SK-N-SH (cell line): ENCODE measurements at regions not wholly inside any gene's neighbourhood (a gene's known extent, or its start where the extent isn't known, plus 50 kb on each side); places are given as distances from the start of the nearest gene placed in this dataset.

ENCODE experiments used
- CTCF ChIA-PET: fragments of 300-600, 350-600 bp; formaldehyde crosslinking; extraction: SDS; loops from one replicate; lab custom pipeline; 2021; lab: Yijun Ruan, JAX
- POLR2A ChIA-PET: fragments of 350-600 bp; sonication (Branson Sonifier 250); formaldehyde crosslinking; extraction: SDS; loops from one replicate; lab custom pipeline; 2020; ENCODE audit warnings: antibody characterized with exemption, inconsistent platforms; lab: Yijun Ruan, JAX
- DNase-seq: peaks from one replicate; pipeline ENCODE4 v3.0.0; 2012
- H2AFZ ChIP-seq: fragments of 200-600 bp; sonication (generic); 2 replicates; pipeline ENCODE4 v1.8.1; 2016; ENCODE audit warnings: antibody characterized with exemption, mild to moderate bottlenecking, low read depth
- H3F3A ChIP-seq: fragments of 200-600 bp; sonication (generic); replicated peaks from 2 replicates; pipeline ENCODE3; 2016; ENCODE audit warnings: antibody characterized with exemption, mild to moderate bottlenecking; ENCODE audit not compliant: insufficient read depth
- H3K27ac ChIP-seq, 2 experiments: fragments of 200-500 bp in 1 of 2; fragments of 200-600 bp in 1 of 2; sonication (Bioruptor generic) in 1 of 2; sonication (generic), shearing (Covaris generic) in 1 of 2; 2 replicates each; pipeline versions ENCODE4 v1.5.1 to v1.6.1; 2014 to 2016; ENCODE audit warnings: low read depth in 2 of 2, inconsistent platforms in 1 of 2, low read length in 1 of 2, mild to moderate bottlenecking in 1 of 2, mixed read lengths in 1 of 2
- H3K27me3 ChIP-seq: fragments of 200-600 bp; sonication (generic), shearing (Covaris generic); 2 replicates; pipeline ENCODE4 v1.6.1; 2016; ENCODE audit warnings: mixed run types; ENCODE audit not compliant: insufficient read depth
- H3K36me3 ChIP-seq, 2 experiments: fragments of 200-500 bp in 1 of 2; fragments of 200-600 bp in 1 of 2; sonication (Bioruptor generic) in 1 of 2; sonication (generic) in 1 of 2; replicated peaks in 1 of 2; 2 replicates each; pipeline versions ENCODE3 to v1.5.1; 2014 to 2016; ENCODE audit warnings: low read length in 1 of 2, mild to moderate bottlenecking in 1 of 2; ENCODE audit not compliant: insufficient read depth in 2 of 2, control insufficient read depth in 1 of 2
- H3K4me1 ChIP-seq, 2 experiments: fragments of 200-500 bp in 1 of 2; fragments of 200-600 bp in 1 of 2; sonication (Bioruptor generic) in 1 of 2; sonication (generic), shearing (Covaris generic) in 1 of 2; 2 replicates each; pipeline versions ENCODE4 v1.5.1 to v1.6.1; 2014 to 2016; ENCODE audit warnings: low read depth in 1 of 2, low read length in 1 of 2, mixed run types in 1 of 2; ENCODE audit not compliant: insufficient read depth in 2 of 2, control insufficient read depth in 1 of 2
- H3K4me2 ChIP-seq: fragments of 200-600 bp; sonication (generic), shearing (Covaris generic); 2 replicates; pipeline ENCODE4 v1.6.1; 2017; ENCODE audit warnings: mixed run types
- H3K4me3 ChIP-seq, 2 experiments: fragments of 200-500 bp in 1 of 2; fragments of 200-600 bp in 1 of 2; sonication (Bioruptor generic) in 1 of 2; sonication (generic), shearing (Covaris generic) in 1 of 2; 2 replicates each; pipeline versions ENCODE4 v1.5.1 to v1.8.1; 2014 to 2016; ENCODE audit warnings: low read depth in 2 of 2, inconsistent platforms in 1 of 2, low read length in 1 of 2, mild to moderate bottlenecking in 1 of 2, mixed read lengths in 1 of 2, moderate library complexity in 1 of 2
- H3K79me2 ChIP-seq: fragments of 200-600 bp; sonication (generic); 2 replicates; pipeline ENCODE4 v1.8.1; 2017; ENCODE audit warnings: mild to moderate bottlenecking; ENCODE audit not compliant: insufficient read depth
- H3K9ac ChIP-seq: fragments of 200-600 bp; sonication (generic); 2 replicates; pipeline ENCODE4 v1.6.1; 2017; ENCODE audit warnings: mixed run types
- H3K9me2 ChIP-seq: fragments of 200-600 bp; sonication (generic); 2 replicates; pipeline ENCODE4 v1.6.1; 2017; ENCODE audit warnings: mixed run types
- H3K9me3 ChIP-seq: fragments of 200-600 bp; sonication (generic); 2 replicates; pipeline ENCODE4 v1.6.1; 2017; ENCODE audit warnings: mixed run types, mild to moderate bottlenecking, moderate library complexity
- H4K20me1 ChIP-seq: fragments of 200-600 bp; sonication (generic); 2 replicates; pipeline ENCODE4 v1.6.1; 2017; ENCODE audit warnings: mild to moderate bottlenecking, mixed run types; ENCODE audit not compliant: insufficient read depth
- CTCF ChIP-seq: fragments of 200-600 bp; sonication (generic); IDR thresholded peaks from 2 replicates; pipeline ENCODE4 v1.6.1; 2017; ENCODE audit warnings: antibody characterized with exemption, mild to moderate bottlenecking, moderate library complexity
- EP300 ChIP-seq, 2 experiments: IDR thresholded peaks; 2 replicates each; pipeline versions ENCODE4 v1.4.0 to v1.6.1; 2012; ENCODE audit warnings: borderline replicate concordance in 1 of 2, low read depth in 1 of 2, low read length in 1 of 2
- EZH2phosphoT487 ChIP-seq: fragments of 200-600 bp; sonication (generic); IDR thresholded peaks from 2 replicates; pipeline ENCODE4 v1.6.1; 2017; ENCODE audit warnings: low read depth, mixed run types, mild to moderate bottlenecking, antibody characterized with exemption, moderate library complexity, borderline replicate concordance
- FOSL2 ChIP-seq: IDR thresholded peaks from 2 replicates; pipeline ENCODE4 v1.4.0; 2012; ENCODE audit warnings: low read depth, mild to moderate bottlenecking, moderate library complexity, borderline replicate concordance
- FOXJ3 ChIP-seq: sonication (generic); formaldehyde crosslinking; IDR thresholded peaks from 2 replicates; pipeline ENCODE4 v1.5.1; 2020; ENCODE audit warnings: mild to moderate bottlenecking, missing genetic modification reagents
- FOXM1 ChIP-seq: IDR thresholded peaks from 2 replicates; pipeline ENCODE4 v1.4.0; 2012; ENCODE audit warnings: low read depth, mild to moderate bottlenecking
- GABPA ChIP-seq: IDR thresholded peaks from 2 replicates; pipeline ENCODE4 v1.4.0; 2012; ENCODE audit warnings: low read depth, mild to moderate bottlenecking
- MXI1 ChIP-seq: IDR thresholded peaks from 2 replicates; pipeline ENCODE4 v1.6.1; 2012; ENCODE audit warnings: mild to moderate bottlenecking, low read depth, low read length, improper control_type of control experiment
- NFIC ChIP-seq: IDR thresholded peaks from 2 replicates; pipeline ENCODE4 v1.4.0; 2012; ENCODE audit warnings: borderline replicate concordance
- POLR2AphosphoS5 ChIP-seq: IDR thresholded peaks from 2 replicates; pipeline ENCODE4 v1.6.1; 2012; ENCODE audit warnings: low read depth, low read length
- RAD21 ChIP-seq: IDR thresholded peaks from 2 replicates; pipeline ENCODE4 v1.6.1; 2012; ENCODE audit warnings: mild to moderate bottlenecking, low read length
- RCOR1 ChIP-seq: fragments of 150-350 bp; IDR thresholded peaks from 2 replicates; pipeline ENCODE4 v1.6.1; 2017; ENCODE audit warnings: antibody characterized with exemption, low read length
- SMC3 ChIP-seq: IDR thresholded peaks from 2 replicates; pipeline ENCODE4 v1.6.1; 2012; ENCODE audit warnings: low read depth, low read length, improper control_type of control experiment
- TAF1 ChIP-seq: IDR thresholded peaks from 2 replicates; pipeline ENCODE4 v1.6.1; 2012; ENCODE audit warnings: low read depth, mild to moderate bottlenecking, low read length, moderate library complexity, borderline replicate concordance
- YY1 ChIP-seq: IDR thresholded peaks from 2 replicates; pipeline ENCODE4 v1.4.0; 2012; ENCODE audit warnings: low read depth, mild to moderate bottlenecking
- WGBS: methylation state at CpG from one replicate; pipeline ENCODE4 v1.1.6; 2017; ENCODE audit warnings: low lambda C conversion rate; 5-methylcytosine and 5-hydroxymethylcytosine counted together
- TF ChIP-seq, protein P1 (sequence below): IDR thresholded peaks from 2 replicates; pipeline ENCODE4 v1.4.0; 2012; ENCODE audit warnings: low read depth
- TF ChIP-seq, protein P2 (sequence below): IDR thresholded peaks from 2 replicates; pipeline ENCODE4 v1.4.0; 2012; ENCODE audit warnings: low read depth, borderline replicate concordance

DNA sequence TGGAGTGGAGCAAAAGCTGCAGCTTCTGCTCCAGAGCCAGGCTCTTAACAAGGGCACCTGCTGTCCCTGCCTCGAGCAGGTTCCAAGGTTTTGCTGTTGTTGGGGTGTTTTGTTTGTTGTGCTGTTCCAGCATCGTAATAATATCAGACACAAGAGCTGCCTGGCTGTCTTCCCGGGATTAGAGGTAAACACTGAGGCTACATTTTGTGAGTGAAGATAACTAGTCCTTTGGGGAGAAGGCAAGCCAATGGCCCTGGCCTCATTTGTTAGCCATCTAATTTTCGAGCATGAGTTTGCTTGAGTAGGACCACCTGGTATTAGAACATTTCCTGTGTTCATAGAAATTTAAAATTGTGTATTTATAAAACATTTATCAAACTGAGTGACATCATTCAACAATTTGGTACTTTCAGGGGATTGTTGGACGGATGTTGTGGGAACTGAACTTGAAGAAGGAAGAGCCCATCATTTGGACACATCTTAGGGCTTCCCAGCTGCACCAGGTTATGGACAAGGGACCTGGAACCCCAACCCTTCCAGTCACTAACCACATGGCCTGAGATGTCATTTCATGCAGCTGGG, 555.0 kb downstream of the TNS3 start:
- POLR2A ChIA-PET: no interaction called here
- H3K4me1 ChIP-seq: no peaks in the 10 kb centered on the region
- no peak overlapping the region for H3K4me3 ChIP-seq
- H3K9me3 ChIP-seq: no peaks in the 10 kb centered on the region
- H3K9ac ChIP-seq: no peak overlapping the region
- no peaks in the 10 kb centered on the region for H4K20me1 ChIP-seq
- no peaks in the 10 kb centered on the region for H3K36me3 ChIP-seq
- no peak overlapping the region for H2AFZ ChIP-seq
- no peak overlapping the region for H3K4me2 ChIP-seq
- WGBS: 26% methylated on average over 5 of the region's 5 CpGs
- DNase-seq: no peak
- no peaks in the 10 kb centered on the region for H3K9me2 ChIP-seq
- H3K27me3 ChIP-seq: no peaks in the 10 kb centered on the region
- H3K79me2 ChIP-seq: no peaks in the 10 kb centered on the region
- H3F3A ChIP-seq: no peaks in the 10 kb centered on the region
- CTCF ChIA-PET: interaction anchor here (0.8 kb wide), 1 partner anchor 35 kb away, joined by 3 read pairs; no protein-coding TSS in a partner anchor
- no peak for TF ChIP-seq FOXM1
- no peak for TF ChIP-seq POLR2AphosphoS5
- TF ChIP-seq FOSL2: no peak
- no peak for TF ChIP-seq RCOR1
- TF ChIP-seq YY1: no peak
- TF ChIP-seq, protein P1, sequence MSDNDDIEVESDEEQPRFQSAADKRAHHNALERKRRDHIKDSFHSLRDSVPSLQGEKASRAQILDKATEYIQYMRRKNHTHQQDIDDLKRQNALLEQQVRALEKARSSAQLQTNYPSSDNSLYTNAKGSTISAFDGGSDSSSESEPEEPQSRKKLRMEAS: no peak
- no peak for TF ChIP-seq SMC3
- no peak for TF ChIP-seq GABPA
- TF ChIP-seq NFIC: no peak
- no peak for TF ChIP-seq EZH2phosphoT487
- no peak for TF ChIP-seq MXI1
- TF ChIP-seq CTCF: no peak
- TF ChIP-seq FOXJ3 (CRISPR knock-in tag): no peak
- no peak for TF ChIP-seq TAF1
- TF ChIP-seq EP300 (IDR thresholded peaks at IDR 0.05; ENCODE audit: borderline replicate concordance in 1 of 2, low read depth in 1 of 2, low read length in 1 of 2): no peak
- TF ChIP-seq, protein P2, sequence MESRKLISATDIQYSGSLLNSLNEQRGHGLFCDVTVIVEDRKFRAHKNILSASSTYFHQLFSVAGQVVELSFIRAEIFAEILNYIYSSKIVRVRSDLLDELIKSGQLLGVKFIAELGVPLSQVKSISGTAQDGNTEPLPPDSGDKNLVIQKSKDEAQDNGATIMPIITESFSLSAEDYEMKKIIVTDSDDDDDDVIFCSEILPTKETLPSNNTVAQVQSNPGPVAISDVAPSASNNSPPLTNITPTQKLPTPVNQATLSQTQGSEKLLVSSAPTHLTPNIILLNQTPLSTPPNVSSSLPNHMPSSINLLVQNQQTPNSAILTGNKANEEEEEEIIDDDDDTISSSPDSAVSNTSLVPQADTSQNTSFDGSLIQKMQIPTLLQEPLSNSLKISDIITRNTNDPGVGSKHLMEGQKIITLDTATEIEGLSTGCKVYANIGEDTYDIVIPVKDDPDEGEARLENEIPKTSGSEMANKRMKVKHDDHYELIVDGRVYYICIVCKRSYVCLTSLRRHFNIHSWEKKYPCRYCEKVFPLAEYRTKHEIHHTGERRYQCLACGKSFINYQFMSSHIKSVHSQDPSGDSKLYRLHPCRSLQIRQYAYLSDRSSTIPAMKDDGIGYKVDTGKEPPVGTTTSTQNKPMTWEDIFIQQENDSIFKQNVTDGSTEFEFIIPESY: no peak
- no peak for TF ChIP-seq RAD21
- TF ChIP-seq, all 33 proteins: peak for 0
- H3K27ac ChIP-seq: no peak overlapping the region
